Tibial nerve (tissue), 4 donors: ENCODE measurements at regions not wholly inside any gene's neighbourhood (a gene's known extent, or its start where the extent isn't known, plus 50 kb on each side); places are given as distances from the start of the nearest gene placed in this dataset.

Experiments used
- CTCF ChIP-seq, 5 experiments: fragments of 200-600 bp in 3 of 5; fragments of 450-650 bp in 2 of 5; sonication (generic) in 3 of 5; IDR thresholded peaks; one replicate each; pipeline ENCODE4 v1.5.1; 2016 to 2019; ENCODE audit warnings: antibody characterized with exemption in 5 of 5, mild to moderate bottlenecking in 3 of 5, moderate library complexity in 2 of 5
- EP300 ChIP-seq, 2 donors: sonication (generic); formaldehyde crosslinking; IDR thresholded peaks; one replicate each; pipeline ENCODE4 v1.6.1; 2017; ENCODE audit warnings: antibody characterized with exemption in 2 of 2, mild to moderate bottlenecking in 1 of 2
- POLR2A ChIP-seq, 2 donors: fragments of 450-650 bp; IDR thresholded peaks; one replicate each; pipeline ENCODE4 v1.6.1; 2017; ENCODE audit warnings: antibody characterized with exemption in 2 of 2, mild to moderate bottlenecking in 2 of 2, moderate library complexity in 2 of 2

GRCh38 chr3:98963546-98963945, 62.1 kb upstream of the DCBLD2 start:
- TF ChIP-seq CTCF (IDR thresholded peaks at IDR 0.05) (no peak), POLR2A (IDR thresholded peaks at IDR 0.05) (no peak), EP300 (IDR thresholded peaks at IDR 0.05) (no peak)
